ENCODE measurements at regions not wholly inside any gene's neighbourhood (a gene's known extent, or its start where the extent isn't known, plus 50 kb on each side); places are given as distances from the start of the nearest gene placed in this dataset.

DNA sequence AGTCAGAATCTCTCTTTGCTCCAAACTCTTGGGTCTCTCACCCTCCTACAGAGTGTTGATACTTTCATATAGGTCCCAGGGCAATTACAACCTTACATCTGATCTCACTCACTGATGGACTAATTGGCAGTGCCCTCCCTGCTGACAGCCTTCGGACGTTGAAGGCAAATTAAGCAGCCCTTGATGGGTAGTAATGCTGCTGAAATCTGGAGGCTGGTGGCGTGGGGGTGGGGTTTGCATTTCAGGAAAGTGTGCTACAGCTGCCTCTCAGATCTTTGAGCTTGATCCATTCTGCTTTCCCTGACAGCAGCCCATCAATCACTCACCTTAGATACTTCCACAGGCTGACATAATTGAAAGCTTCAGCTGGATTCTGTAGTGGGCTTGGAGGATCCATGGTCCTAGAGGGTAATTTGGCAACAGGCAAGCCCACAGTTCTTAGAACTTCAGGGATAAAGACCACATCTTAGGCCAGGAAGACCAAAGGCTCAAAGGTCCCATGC lies 349.1 kb upstream of the PODXL start:
- no peak for TF ChIP-seq CTCF (IDR thresholded peaks at IDR 0.05; ENCODE audit: low read depth, low read length)
- H3K4me3 ChIP-seq (ENCODE audit: low read depth, low read length) = no peak overlapping the region

GRCh38 chr7:131904760-131905327 lies 348.4 kb upstream of the PODXL start:
- TF ChIP-seq CTCF (IDR thresholded peaks at IDR 0.05; ENCODE audit: low read depth, low read length) = no peak
- no peak overlapping the region for H3K4me3 ChIP-seq (ENCODE audit: low read depth, low read length)

GRCh38 chr7:131903315-131903714 lies 346.9 kb upstream of the PODXL start:
- H3K4me3 ChIP-seq (ENCODE audit: low read depth, low read length) = no peak overlapping the region
- TF ChIP-seq CTCF (IDR thresholded peaks at IDR 0.05; ENCODE audit: low read depth, low read length) = no peak

GRCh38 chr7:131900785-131901287 lies 344.4 kb upstream of the PODXL start:
- no peak for TF ChIP-seq CTCF (IDR thresholded peaks at IDR 0.05; ENCODE audit: low read depth, low read length)
- H3K4me3 ChIP-seq (ENCODE audit: low read depth, low read length) = no peak overlapping the region

DNA sequence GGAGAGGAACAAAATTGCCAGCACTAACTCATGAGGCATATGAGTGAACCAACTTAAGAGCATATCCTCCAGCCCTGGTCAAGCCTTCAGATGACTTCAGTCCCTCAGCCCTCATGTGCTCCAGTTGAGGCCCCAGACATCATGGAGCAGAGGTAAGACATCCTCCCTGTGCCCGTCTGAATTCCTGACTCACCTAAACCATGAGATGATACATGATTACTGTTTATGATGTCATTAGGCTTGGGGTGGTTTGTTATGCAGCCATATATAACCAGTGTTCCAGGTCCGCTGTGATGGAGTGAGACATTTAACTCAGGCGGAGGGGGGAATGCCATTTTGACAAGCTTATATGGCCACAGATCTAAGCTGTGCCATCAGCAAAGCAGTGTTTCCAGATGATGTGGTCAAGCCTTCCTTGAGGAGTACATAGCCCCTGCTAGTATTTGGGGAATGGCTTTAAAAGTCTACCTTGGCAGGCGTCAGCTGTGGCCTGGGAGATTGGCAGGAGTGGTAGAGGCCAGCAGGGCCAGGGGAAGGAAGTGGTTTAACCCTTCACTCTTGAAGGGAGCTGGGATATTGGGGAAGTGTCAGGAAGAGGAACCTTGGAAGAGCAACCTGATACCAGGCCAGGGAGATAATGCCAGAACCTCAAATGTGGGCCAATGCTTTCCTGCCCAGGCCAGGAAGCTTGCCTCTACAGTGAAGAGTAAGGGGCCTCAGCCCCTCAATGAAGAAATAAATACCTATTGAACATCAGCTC lies 343.0 kb upstream of the PODXL start:
- H3K4me3 ChIP-seq (ENCODE audit: low read depth, low read length) = no peak overlapping the region
- no peak for TF ChIP-seq CTCF (IDR thresholded peaks at IDR 0.05; ENCODE audit: low read depth, low read length)

DNA sequence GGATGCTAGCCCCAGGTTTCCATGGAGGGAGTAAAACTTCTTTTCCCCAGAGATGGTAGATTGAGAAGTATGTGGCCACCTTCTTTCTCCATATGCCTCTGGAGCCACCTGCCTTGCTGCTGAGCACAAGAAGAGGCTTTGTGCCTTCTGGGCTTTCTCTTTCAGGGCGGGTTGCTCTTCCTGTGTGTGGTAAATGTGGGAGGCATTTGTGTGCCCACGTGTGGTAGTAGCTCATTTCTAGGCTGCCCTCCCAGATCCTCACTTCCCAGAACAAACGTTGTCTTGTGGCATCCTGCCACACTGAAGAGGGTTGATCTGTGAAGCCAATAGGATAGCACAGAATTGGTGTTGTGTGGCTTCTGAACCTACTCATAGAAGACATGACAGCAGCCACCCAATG lies 342.0 kb upstream of the PODXL start:
- no peak for TF ChIP-seq CTCF (IDR thresholded peaks at IDR 0.05; ENCODE audit: low read depth, low read length)
- no peak overlapping the region for H3K4me3 ChIP-seq (ENCODE audit: low read depth, low read length)

DNA sequence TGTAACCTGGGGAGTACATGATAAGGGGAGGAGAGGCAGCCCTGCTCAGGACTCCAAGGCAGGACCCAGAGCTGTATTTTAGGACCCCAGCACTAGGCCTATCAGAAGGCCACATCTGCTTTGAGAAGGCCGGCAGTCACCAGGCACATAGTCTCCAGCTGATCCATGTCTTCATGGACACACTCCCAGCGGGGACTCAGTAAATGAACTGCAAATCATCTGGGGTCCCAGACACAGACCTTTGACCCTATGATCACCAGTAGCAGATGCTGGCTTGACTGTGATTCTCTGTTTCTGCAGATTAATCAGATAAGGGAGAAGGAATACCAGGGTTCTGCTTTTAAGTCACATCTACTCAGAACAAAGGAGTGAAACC lies 341.4 kb upstream of the PODXL start:
- TF ChIP-seq CTCF (IDR thresholded peaks at IDR 0.05; ENCODE audit: low read depth, low read length) = no peak
- H3K4me3 ChIP-seq (ENCODE audit: low read depth, low read length) = no peak overlapping the region
